22Rv1 (cell line): ENCODE measurements at regions not wholly inside any gene's neighbourhood (a gene's known extent, or its start where the extent isn't known, plus 50 kb on each side); places are given as distances from the start of the nearest gene placed in this dataset.

ENCODE experiments used
- ZFX ChIP-seq: fragments of 450-650 bp; IDR thresholded peaks from 2 replicates; pipeline ENCODE4 v1.6.1; 2017; ENCODE audit warnings: antibody characterized with exemption, borderline replicate concordance
- TF ChIP-seq, protein P1 (sequence below): fragments of 450-650 bp; IDR thresholded peaks from 2 replicates; pipeline ENCODE4 v1.5.1; 2017; ENCODE audit warnings: mild to moderate bottlenecking

GRCh38 chr7:8356071-8356470, 77.3 kb upstream of the NXPH1 start:
- TF ChIP-seq, protein P1, sequence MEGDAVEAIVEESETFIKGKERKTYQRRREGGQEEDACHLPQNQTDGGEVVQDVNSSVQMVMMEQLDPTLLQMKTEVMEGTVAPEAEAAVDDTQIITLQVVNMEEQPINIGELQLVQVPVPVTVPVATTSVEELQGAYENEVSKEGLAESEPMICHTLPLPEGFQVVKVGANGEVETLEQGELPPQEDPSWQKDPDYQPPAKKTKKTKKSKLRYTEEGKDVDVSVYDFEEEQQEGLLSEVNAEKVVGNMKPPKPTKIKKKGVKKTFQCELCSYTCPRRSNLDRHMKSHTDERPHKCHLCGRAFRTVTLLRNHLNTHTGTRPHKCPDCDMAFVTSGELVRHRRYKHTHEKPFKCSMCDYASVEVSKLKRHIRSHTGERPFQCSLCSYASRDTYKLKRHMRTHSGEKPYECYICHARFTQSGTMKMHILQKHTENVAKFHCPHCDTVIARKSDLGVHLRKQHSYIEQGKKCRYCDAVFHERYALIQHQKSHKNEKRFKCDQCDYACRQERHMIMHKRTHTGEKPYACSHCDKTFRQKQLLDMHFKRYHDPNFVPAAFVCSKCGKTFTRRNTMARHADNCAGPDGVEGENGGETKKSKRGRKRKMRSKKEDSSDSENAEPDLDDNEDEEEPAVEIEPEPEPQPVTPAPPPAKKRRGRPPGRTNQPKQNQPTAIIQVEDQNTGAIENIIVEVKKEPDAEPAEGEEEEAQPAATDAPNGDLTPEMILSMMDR: no peak
- no peak for TF ChIP-seq ZFX
